ENCODE measurements at regions not wholly inside any gene's neighbourhood (a gene's known extent, or its start where the extent isn't known, plus 50 kb on each side); places are given as distances from the start of the nearest gene placed in this dataset.

GRCh38 chr10:43939389-43939938, 290.8 kb upstream of the ZNF32 start:
- Histone ChIP-seq H3K9ac (ENCODE audit: low read length) (no peak overlapping the region), H3K36me3 (ENCODE audit: insufficient read depth, low read length) (no peaks in the 10 kb centered on the region), H3K9me3 (ENCODE audit: low read length) (no peaks in the 10 kb centered on the region), H3K27me3 (ENCODE audit: control insufficient read depth in 1 of 2, insufficient read depth in 2 of 2, low read length in 2 of 2) (no peaks in the 10 kb centered on the region), H3K27ac (ENCODE audit: low read depth, low read length) (no peak overlapping the region), H3K4me1 (ENCODE audit: insufficient read depth, low read length) (no peaks in the 10 kb centered on the region), H3K4me3 (ENCODE audit: low read depth in 1 of 2, low read length in 2 of 2) (no peak overlapping the region)

- Histone ChIP-seq H3K36me3 (ENCODE audit: insufficient read depth, low read length) (no peaks in the 10 kb centered on the region), H3K4me3 (ENCODE audit: low read depth in 1 of 2, low read length in 2 of 2) (no peak overlapping the region), H3K27ac (ENCODE audit: low read depth, low read length) (no peak overlapping the region), H3K4me1 (ENCODE audit: insufficient read depth, low read length) (no peaks in the 10 kb centered on the region), H3K27me3 (ENCODE audit: control insufficient read depth in 1 of 2, insufficient read depth in 2 of 2, low read length in 2 of 2) (no peaks in the 10 kb centered on the region), H3K9me3 (ENCODE audit: low read length) (no peaks in the 10 kb centered on the region), H3K9ac (ENCODE audit: low read length) (no peak overlapping the region)
These were observed 290.1 kb upstream of the ZNF32 start for GRCh38 chr10:43938810-43939209.

GRCh38 chr10:43931308-43931930, 282.7 kb upstream of the ZNF32 start:
- Histone ChIP-seq H3K4me1 (ENCODE audit: insufficient read depth, low read length) (no peaks in the 10 kb centered on the region), H3K27ac (ENCODE audit: low read depth, low read length) (no peak overlapping the region), H3K9me3 (ENCODE audit: low read length) (no peaks in the 10 kb centered on the region)

GRCh38 chr10:43930777-43931176, 282.1 kb upstream of the ZNF32 start:
- H3K4me1 ChIP-seq (ENCODE audit: insufficient read depth, low read length), result no peaks in the 10 kb centered on the region
- no peak overlapping the region for H3K4me3 ChIP-seq (ENCODE audit: low read depth in 1 of 2, low read length in 2 of 2)
- H3K9ac ChIP-seq (ENCODE audit: low read length), result no peak overlapping the region
- H3K27me3 ChIP-seq (ENCODE audit: control insufficient read depth in 1 of 2, insufficient read depth in 2 of 2, low read length in 2 of 2), result no peaks in the 10 kb centered on the region
- H3K27ac ChIP-seq (ENCODE audit: low read depth, low read length), result no peak overlapping the region
- no peaks in the 10 kb centered on the region for H3K36me3 ChIP-seq (ENCODE audit: insufficient read depth, low read length)
- H3K9me3 ChIP-seq (ENCODE audit: low read length), result no peaks in the 10 kb centered on the region

More at GRCh38 chr10:43931308-43931930, 282.7 kb upstream of the ZNF32 start:
- H3K9ac ChIP-seq (ENCODE audit: low read length), result no peak overlapping the region
- H3K36me3 ChIP-seq (ENCODE audit: insufficient read depth, low read length), result no peaks in the 10 kb centered on the region
- no peaks in the 10 kb centered on the region for H3K27me3 ChIP-seq (ENCODE audit: control insufficient read depth in 1 of 2, insufficient read depth in 2 of 2, low read length in 2 of 2)
- H3K4me3 ChIP-seq (ENCODE audit: low read depth in 1 of 2, low read length in 2 of 2), result no peak overlapping the region

GRCh38 chr10:43930243-43930642, 281.6 kb upstream of the ZNF32 start:
- H3K36me3 ChIP-seq (ENCODE audit: insufficient read depth, low read length), result no peaks in the 10 kb centered on the region
- H3K9ac ChIP-seq (ENCODE audit: low read length), result no peak overlapping the region
- H3K27me3 ChIP-seq (ENCODE audit: control insufficient read depth in 1 of 2, insufficient read depth in 2 of 2, low read length in 2 of 2), result no peaks in the 10 kb centered on the region
- H3K4me3 ChIP-seq (ENCODE audit: low read depth in 1 of 2, low read length in 2 of 2), result no peak overlapping the region
- no peak overlapping the region for H3K27ac ChIP-seq (ENCODE audit: low read depth, low read length)
- H3K9me3 ChIP-seq (ENCODE audit: low read length), result no peaks in the 10 kb centered on the region
- no peaks in the 10 kb centered on the region for H3K4me1 ChIP-seq (ENCODE audit: insufficient read depth, low read length)

GRCh38 chr10:43929122-43929521, 280.4 kb upstream of the ZNF32 start:
- Histone ChIP-seq H3K27me3 (ENCODE audit: control insufficient read depth in 1 of 2, insufficient read depth in 2 of 2, low read length in 2 of 2) (no peaks in the 10 kb centered on the region), H3K9ac (ENCODE audit: low read length) (no peak overlapping the region), H3K9me3 (ENCODE audit: low read length) (no peaks in the 10 kb centered on the region), H3K4me1 (ENCODE audit: insufficient read depth, low read length) (no peaks in the 10 kb centered on the region), H3K4me3 (ENCODE audit: low read depth in 1 of 2, low read length in 2 of 2) (no peak overlapping the region), H3K27ac (ENCODE audit: low read depth, low read length) (no peak overlapping the region), H3K36me3 (ENCODE audit: insufficient read depth, low read length) (no peaks in the 10 kb centered on the region)

- Histone ChIP-seq H3K4me1 (ENCODE audit: insufficient read depth, low read length) (no peaks in the 10 kb centered on the region), H3K4me3 (ENCODE audit: low read depth in 1 of 2, low read length in 2 of 2) (no peak overlapping the region), H3K9ac (ENCODE audit: low read length) (no peak overlapping the region), H3K27me3 (ENCODE audit: control insufficient read depth in 1 of 2, insufficient read depth in 2 of 2, low read length in 2 of 2) (no peaks in the 10 kb centered on the region), H3K27ac (ENCODE audit: low read depth, low read length) (no peak overlapping the region), H3K9me3 (ENCODE audit: low read length) (no peaks in the 10 kb centered on the region), H3K36me3 (ENCODE audit: insufficient read depth, low read length) (no peaks in the 10 kb centered on the region)
These were observed 279.8 kb upstream of the ZNF32 start for GRCh38 chr10:43928425-43928968.

GRCh38 chr10:43926875-43927406, 278.3 kb upstream of the ZNF32 start:
- no peaks in the 10 kb centered on the region for H3K9me3 ChIP-seq (ENCODE audit: low read length)
- H3K27me3 ChIP-seq (ENCODE audit: control insufficient read depth in 1 of 2, insufficient read depth in 2 of 2, low read length in 2 of 2), result no peaks in the 10 kb centered on the region
- H3K36me3 ChIP-seq (ENCODE audit: insufficient read depth, low read length), result no peaks in the 10 kb centered on the region
- H3K4me1 ChIP-seq (ENCODE audit: insufficient read depth, low read length), result no peaks in the 10 kb centered on the region
- H3K9ac ChIP-seq (ENCODE audit: low read length), result no peak overlapping the region
- H3K27ac ChIP-seq (ENCODE audit: low read depth, low read length), result no peak overlapping the region
- no peak overlapping the region for H3K4me3 ChIP-seq (ENCODE audit: low read depth in 1 of 2, low read length in 2 of 2)

- no peak overlapping the region for H3K27ac ChIP-seq (ENCODE audit: low read depth, low read length)
- no peaks in the 10 kb centered on the region for H3K4me1 ChIP-seq (ENCODE audit: insufficient read depth, low read length)
- H3K36me3 ChIP-seq (ENCODE audit: insufficient read depth, low read length), result no peaks in the 10 kb centered on the region
- H3K9ac ChIP-seq (ENCODE audit: low read length), result no peak overlapping the region
- H3K4me3 ChIP-seq (ENCODE audit: low read depth in 1 of 2, low read length in 2 of 2), result no peak overlapping the region
- no peaks in the 10 kb centered on the region for H3K27me3 ChIP-seq (ENCODE audit: control insufficient read depth in 1 of 2, insufficient read depth in 2 of 2, low read length in 2 of 2)
- no peaks in the 10 kb centered on the region for H3K9me3 ChIP-seq (ENCODE audit: low read length)
These were observed 277.7 kb upstream of the ZNF32 start for GRCh38 chr10:43926371-43926770.

- H3K27me3 ChIP-seq (ENCODE audit: control insufficient read depth in 1 of 2, insufficient read depth in 2 of 2, low read length in 2 of 2), result no peaks in the 10 kb centered on the region
- no peak overlapping the region for H3K4me3 ChIP-seq (ENCODE audit: low read depth in 1 of 2, low read length in 2 of 2)
- no peaks in the 10 kb centered on the region for H3K36me3 ChIP-seq (ENCODE audit: insufficient read depth, low read length)
- no peak overlapping the region for H3K9ac ChIP-seq (ENCODE audit: low read length)
- no peak overlapping the region for H3K27ac ChIP-seq (ENCODE audit: low read depth, low read length)
- no peaks in the 10 kb centered on the region for H3K9me3 ChIP-seq (ENCODE audit: low read length)
- no peaks in the 10 kb centered on the region for H3K4me1 ChIP-seq (ENCODE audit: insufficient read depth, low read length)
These were observed 277.1 kb upstream of the ZNF32 start for GRCh38 chr10:43925793-43926192.

- no peaks in the 10 kb centered on the region for H3K27me3 ChIP-seq (ENCODE audit: control insufficient read depth in 1 of 2, insufficient read depth in 2 of 2, low read length in 2 of 2)
- no peak overlapping the region for H3K9ac ChIP-seq (ENCODE audit: low read length)
- H3K36me3 ChIP-seq (ENCODE audit: insufficient read depth, low read length), result no peaks in the 10 kb centered on the region
- no peaks in the 10 kb centered on the region for H3K4me1 ChIP-seq (ENCODE audit: insufficient read depth, low read length)
- H3K9me3 ChIP-seq (ENCODE audit: low read length), result no peaks in the 10 kb centered on the region
- no peak overlapping the region for H3K27ac ChIP-seq (ENCODE audit: low read depth, low read length)
- H3K4me3 ChIP-seq (ENCODE audit: low read depth in 1 of 2, low read length in 2 of 2), result no peak overlapping the region
These were observed 274.6 kb upstream of the ZNF32 start for GRCh38 chr10:43923328-43923727.
